Breast epithelium (tissue), 3 donors: ENCODE measurements at regions not wholly inside any gene's neighbourhood (a gene's known extent, or its start where the extent isn't known, plus 50 kb on each side); places are given as distances from the start of the nearest gene placed in this dataset.

Experiments used
- CTCF ChIP-seq, 3 donors: fragments of 450-650 bp; IDR thresholded peaks; one replicate each; pipeline ENCODE4 v1.5.1; 2016 to 2017; ENCODE audit warnings: antibody characterized with exemption in 3 of 3, mild to moderate bottlenecking in 3 of 3, moderate library complexity in 3 of 3
- POLR2A ChIP-seq: fragments of 450-650 bp; IDR thresholded peaks from one replicate; pipeline ENCODE4 v1.6.1; 2016; ENCODE audit warnings: antibody characterized with exemption, mild to moderate bottlenecking, moderate library complexity
- POLR2AphosphoS5 ChIP-seq, 3 donors: sonication (generic); formaldehyde crosslinking; IDR thresholded peaks; one replicate each; pipeline ENCODE4 v1.6.1; 2017; ENCODE audit warnings: antibody characterized with exemption in 3 of 3

- TF ChIP-seq CTCF (IDR thresholded peaks at IDR 0.05) (no peak), POLR2A (no peak), POLR2AphosphoS5 (IDR thresholded peaks at IDR 0.05) (no peak)
Measured at GRCh38 chr1:50268049-50268448, 155.2 kb downstream of the DMRTA2 start.
